ENCODE measurements at regions not wholly inside any gene's neighbourhood (a gene's known extent, or its start where the extent isn't known, plus 50 kb on each side); places are given as distances from the start of the nearest gene placed in this dataset.

GRCh38 chr2:12335131-12335530 is 381.6 kb upstream of the TRIB2 start:
- TF ChIP-seq CTCF (IDR thresholded peaks at IDR 0.05) (no peak), POLR2A (IDR thresholded peaks at IDR 0.05) (no peak)

All from right lobe of liver (tissue), 4 donors.